ENCODE measurements at regions not wholly inside any gene's neighbourhood (a gene's known extent, or its start where the extent isn't known, plus 50 kb on each side); places are given as distances from the start of the nearest gene placed in this dataset.

GRCh38 chr15:35646790-35647189, 100.8 kb upstream of the DPH6 start:
- TF ChIP-seq POLR2AphosphoS5 (IDR thresholded peaks at IDR 0.05; ENCODE audit: low read depth, low read length): no peak
- no peak for TF ChIP-seq SIN3A (IDR thresholded peaks at IDR 0.05; ENCODE audit: borderline replicate concordance, insufficient read depth, low read length)
